GM19455 (cell line): ENCODE measurements at regions not wholly inside any gene's neighbourhood (a gene's known extent, or its start where the extent isn't known, plus 50 kb on each side); places are given as distances from the start of the nearest gene placed in this dataset.
"Not testable (repeated sequence)": the region's sequence is repeated elsewhere in the genome, so short reads cannot be mapped to it uniquely, and the experiment has no call there.

Source experiments
- ATAC-seq: cut with Tn5 transposase; IDR thresholded peaks from one replicate; pipeline ENCODE4 v1.9.1; 2021; ENCODE audit not compliant: unreplicated experiment

DNA sequence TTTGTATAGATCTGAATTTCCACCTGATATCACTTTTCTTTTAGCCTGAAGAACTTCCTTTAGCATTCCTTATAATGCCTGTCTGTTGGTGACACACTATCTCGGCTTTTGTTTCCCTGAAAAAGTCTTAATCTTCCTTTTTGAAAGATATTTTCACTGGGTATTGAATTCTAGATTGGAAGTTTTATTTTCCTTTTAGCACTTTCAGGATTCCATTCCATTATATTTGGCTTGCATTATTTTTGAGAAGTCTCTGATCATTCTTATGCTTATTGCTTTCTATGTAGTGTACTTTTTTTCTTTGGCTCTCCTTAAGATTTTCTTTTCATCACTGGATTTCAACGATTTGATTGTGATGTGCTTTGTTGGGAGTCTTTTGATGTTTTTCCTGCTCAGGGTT, 510.7 kb downstream of the RWDD3 start:
- no peak for ATAC-seq

DNA sequence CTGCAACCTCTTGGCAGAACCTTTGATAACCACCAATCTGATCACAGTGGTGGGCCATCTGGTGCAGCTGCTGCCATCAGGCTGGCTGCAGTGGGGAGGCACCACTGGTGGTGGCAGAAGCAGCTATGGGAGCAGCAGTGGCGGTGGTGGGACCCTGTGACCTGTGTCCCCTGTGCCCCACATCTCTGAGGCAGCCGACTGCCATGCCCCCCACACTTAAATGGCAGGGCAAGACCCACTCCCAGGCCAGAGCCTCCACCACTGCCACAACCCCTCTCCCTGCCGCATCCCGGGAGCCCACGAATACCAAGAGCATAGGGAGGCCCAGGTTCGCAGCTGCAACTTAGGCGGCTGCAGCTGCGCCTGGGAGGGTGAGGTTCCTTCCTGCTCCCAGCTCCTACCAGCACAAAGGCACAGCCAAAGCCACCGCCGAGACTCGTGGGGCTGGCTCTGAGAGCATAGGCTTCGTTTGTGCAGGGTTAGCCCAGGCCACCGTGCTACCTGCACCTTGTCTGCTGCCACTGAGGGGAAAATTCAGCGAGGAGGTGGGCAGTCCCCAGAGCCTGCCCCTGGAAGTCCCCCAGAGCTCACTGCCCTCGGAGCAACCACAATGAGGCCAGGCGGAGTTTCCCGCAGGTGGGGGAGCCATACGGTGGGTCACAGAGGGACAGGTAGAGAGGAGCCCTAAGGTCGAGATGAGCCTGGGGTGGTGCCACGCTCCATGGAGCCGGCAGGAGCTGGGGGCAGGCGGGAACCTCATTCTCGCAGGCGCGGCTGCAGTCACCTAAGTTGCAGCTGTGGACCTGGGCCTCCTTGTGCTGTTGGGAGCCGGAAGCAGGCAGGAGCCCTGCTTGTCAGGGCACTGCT, 518.7 kb downstream of the RWDD3 start:
- ATAC-seq = no peak

DNA sequence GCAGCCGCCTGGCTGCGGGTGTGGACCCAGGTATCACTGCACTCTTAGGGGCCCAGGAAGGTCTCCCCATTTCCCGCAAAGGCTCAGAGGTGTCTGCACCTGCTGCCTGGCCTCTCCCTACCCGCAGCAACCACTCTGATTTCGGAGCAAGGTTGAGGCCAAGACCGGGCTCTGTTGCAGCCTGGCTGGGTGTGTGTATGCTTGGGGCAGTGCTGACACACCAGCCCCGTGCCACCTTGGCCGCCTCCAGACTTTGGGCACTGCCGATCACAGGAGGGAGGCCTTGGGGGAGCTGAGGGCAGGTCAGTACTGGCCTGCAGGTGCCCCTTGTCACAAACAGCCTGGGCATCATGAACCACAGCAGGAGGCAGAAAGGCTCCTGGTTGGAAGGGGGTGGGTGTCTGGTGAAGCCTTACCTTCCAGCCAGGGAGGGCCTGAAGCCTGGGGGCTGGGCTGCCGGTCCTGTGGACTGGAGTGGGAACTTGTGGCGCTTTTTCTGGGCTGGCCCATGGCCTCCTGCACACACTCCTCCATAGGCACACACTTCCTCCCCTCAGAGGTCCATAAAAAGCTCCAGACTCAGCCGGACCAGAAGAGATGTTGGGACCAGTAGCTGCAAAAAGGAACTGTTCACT, 519.5 kb downstream of the RWDD3 start:
- ATAC-seq = no peak

DNA sequence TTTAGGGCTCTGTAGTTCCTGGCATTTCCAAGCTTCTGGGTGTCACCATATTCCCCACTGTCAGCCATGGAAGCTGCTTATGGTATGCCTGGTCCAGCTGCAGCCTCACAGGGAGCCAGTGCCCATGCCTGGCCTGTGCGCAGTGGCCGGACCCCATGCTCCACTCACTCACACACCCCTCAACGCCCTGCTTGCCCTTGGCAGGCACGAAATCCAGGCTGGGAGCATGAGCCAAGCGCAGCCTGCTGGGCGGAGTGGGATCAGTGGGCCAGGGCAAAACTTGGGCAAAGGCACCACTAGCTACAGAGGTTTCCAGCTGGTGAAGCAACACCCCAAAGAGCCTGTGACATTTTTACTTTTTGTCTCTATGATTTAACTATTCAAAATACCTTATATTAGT, 520.4 kb downstream of the RWDD3 start:
- no peak for ATAC-seq

DNA sequence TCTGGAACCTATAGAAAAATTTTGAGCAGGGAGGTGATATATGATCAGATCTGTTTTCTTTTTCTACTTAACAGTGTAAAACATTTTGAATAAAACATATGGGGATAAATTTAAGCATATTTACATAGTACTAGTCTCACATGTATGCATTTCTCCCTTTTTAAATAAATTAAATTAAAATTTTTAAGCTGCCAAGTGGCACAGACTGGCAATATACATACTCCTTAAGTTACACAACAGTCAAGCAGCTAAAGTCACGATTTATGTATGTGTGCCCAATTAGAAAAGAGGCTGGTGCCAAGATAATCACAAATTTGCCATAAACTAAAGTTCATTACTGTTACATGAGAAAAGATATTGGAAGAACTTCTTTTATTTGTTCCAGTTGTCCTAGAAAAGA, 532.0 kb downstream of the RWDD3 start:
- ATAC-seq = no peak

DNA sequence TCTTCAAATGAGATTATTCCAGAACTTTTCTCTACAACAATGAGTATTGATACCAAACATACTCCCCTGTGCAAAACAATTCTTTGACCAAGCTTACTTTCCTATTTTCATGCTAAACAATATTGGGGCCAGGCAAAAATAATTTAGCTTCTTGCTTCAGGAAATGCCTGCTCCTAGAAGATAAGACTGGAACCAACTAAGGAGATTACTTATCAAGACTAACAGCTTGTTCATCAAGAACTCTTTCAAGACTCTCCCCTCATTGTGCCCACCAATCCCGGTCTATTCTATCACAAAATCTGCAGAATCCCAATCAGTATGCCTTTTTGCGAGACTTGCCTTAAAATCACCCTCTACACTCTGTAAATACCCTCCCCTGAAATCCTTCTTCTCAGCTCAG, 536.6 kb downstream of the RWDD3 start:
- no peak for ATAC-seq

DNA sequence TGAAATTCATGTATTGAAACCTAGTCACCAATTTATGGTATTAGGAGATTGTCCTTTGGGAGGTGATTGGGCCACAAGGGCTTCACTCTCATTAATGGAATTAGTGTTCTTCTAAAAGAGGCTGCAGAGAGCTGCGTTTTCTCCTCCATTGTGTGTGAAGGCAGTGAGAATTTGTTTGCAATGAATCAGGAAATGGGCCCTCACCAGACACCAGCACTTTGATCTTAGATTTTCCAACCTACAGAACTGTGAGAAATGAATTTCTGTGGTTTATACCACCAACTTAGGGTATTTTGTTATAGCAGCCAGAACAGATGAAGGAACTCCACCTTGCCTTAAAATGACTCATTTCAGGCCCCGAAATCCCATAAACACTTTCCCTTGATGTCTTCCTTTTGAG, 544.2 kb downstream of the RWDD3 start:
- ATAC-seq = no peak

DNA sequence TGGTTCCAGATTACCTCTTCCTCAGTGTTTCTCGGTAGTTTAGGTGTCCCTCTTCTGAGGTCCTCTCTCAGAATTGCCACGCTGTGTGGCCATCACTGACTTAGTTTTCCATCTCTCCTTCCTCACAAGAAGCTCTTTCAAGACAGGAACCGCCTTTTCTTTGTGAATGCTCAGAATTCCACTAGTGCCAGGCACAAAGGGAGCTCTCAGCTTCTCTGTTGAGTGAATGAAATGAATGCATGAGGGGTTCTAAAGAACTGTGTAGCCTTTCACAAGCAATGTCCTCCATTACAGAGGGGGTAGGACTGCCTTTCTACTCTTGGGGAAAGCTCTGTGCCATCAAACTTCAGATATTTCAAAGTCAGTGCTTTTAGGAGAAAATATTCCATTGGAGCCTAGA, 546.8 kb downstream of the RWDD3 start:
- ATAC-seq = no peak

DNA sequence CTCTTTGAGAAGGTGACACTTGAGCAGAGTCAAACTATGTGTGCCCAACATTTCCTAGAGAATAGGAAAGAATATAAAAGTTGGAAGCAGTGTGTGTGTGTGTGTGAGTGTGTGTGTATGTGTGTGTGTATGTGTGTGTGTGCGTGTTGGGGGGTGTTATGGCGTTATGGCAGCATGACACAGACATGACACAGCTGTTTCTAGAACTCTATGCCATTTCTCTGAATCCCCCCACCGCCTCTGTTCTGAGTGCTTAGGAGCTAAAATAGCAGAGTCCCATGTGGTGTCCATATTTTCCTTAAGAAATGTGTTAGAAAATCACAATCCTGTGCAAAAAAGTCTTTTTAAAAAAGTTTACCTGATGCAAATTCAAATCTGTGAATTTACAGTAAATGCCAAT, 556.1 kb downstream of the RWDD3 start:
- ATAC-seq = no peak

DNA sequence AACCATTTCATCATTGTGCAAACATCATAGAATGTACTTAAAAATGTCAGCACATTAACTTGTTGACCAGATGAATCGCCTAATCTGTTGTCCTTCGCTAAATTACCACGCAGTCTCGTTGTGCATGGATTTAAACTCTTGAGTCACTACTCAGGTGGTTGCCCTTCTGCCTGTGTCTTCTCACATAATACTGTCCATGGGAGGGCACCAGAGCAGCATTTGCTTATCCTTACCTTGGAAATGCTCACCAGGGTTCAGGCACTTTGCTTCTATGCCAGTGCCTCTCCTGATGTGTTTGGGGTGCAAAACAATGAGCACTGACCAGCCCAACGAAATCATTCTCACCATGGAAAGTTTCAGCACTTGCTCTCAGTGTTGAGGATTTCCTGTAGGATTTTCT, 559.9 kb downstream of the RWDD3 start:
- no peak for ATAC-seq

DNA sequence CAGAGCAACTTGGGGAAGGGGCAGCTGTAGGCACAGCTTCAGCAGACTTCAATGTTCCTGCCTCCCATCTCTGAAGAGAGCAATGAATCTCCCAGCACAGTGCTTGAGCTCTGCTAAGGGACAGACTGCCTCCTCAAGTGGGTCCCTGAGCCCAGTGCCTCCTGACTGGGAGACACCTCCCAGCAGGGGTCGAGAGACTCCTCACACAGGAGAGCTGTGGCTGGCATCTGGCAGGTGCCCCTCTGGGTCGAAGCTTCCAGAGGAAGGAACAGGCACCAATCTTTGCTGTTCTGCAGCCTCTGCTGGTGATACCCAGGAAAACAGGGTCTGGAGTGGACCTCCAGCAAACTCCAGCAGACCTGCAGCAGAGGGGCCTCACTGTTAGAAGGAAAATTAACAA, 563.8 kb downstream of the RWDD3 start:
- ATAC-seq = not testable (repeated sequence)

DNA sequence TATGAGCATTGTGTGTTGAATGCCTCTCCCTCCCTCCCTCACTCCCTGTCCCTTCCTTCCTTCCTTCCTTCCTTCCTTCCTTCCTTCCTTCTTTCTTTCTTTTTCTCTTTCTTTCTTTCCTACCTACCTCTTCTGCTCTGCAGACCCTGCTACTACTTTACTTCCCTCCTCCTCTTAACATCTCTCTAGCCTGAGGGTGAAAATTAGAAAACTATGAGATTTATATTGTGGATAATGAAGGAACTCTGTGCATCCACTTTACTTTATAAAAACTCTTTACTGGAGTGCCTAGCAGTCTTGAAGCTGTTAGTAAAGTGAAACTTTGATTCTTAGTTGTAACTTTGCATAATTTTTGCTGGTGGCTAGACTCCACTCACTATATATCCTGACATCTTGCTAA, 572.2 kb downstream of the RWDD3 start:
- no peak for ATAC-seq

DNA sequence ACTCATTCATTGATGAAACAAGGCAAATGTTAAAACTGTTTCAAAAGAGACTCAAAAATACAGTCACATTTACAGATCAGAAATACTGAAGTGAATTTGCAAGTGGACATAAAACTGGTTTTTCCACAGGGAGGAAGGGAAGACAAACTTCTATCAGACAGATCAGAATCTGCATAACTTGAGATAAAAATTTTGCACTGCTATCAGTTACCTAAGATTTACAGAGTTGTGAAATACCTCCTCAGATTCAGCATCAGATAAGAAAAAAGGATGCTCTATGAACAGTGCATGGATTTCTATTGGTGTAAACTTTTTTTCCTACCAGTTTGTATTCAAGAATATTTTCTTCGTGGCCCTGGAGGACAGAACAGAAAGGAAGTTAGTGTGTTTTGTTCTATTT, 575.4 kb downstream of the RWDD3 start:
- ATAC-seq = no peak

DNA sequence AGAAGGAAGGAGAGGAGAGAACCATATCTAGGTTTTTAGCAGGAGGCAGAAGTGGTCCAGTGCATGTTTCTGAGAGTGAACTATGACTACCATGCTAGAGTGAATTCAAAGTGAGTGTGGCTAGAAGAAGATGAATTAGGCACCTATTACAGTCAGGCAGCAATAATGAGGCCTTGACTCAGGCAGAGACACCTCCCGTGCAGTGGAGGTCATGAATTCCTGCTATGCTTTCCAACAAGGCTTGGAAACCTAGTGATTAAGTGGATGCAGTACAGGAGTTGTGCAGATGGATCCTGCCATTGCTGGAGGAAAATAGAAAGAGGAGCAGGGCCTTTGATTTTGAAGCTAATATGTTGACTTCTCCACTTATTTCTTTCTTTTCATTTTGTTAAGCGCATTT, 581.5 kb downstream of the RWDD3 start:
- no peak for ATAC-seq

DNA sequence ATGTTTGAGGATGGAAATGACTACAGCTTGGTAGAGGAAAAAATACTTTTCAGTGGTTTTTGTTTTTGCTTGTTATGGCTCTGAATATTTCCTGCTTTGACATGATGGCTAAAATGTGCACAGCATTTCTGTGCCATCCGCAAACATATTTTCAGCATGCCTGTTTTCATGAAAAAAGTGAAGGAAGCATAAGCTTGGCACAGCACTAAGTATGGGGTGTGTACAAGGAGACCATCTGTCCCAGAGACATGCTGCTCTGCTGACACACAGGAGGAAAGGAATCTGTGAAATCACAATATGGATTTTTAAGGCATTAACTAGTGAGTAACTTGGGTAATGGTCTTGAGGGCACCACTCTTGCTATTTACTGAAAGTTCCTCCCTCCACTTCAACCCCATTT, 595.5 kb downstream of the RWDD3 start:
- no peak for ATAC-seq

DNA sequence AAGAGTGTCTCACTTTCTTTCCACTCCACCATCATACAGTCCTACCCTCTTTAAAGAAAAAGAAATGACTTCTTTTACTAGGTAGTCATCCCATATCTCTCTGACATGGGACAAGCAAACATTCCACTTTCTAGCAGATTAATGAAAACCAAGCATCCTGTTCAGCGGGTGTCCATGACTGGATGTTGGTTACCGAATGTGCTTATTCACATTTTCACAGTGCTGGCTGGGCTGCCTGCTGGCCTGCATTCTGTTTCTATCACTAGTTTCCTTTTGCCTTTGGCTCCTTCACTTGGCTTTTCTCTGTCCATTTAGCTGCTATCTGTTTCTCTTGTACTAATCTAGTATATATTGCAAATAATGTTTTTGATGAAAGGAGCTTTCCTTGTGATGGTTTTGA, 598.4 kb downstream of the RWDD3 start:
- no peak for ATAC-seq

DNA sequence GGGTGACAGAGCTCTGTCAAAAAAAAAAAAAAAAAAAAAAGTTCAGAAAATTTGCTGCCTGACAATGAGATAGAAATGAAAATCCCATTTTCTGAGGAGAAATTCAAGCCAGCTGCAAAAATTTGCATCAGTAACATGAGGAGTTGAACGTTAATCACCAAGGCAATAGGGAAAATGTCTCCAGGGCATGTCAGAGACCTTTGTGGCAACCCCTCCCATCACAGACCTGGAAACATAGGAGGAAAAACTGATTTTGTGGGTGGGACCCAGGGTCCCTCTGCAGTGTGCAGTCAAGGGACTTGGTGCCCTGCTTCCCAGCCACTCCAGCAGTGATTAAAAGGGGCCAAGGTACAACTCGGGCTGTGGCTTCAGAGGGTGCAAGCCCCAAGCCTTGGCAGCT, 615.4 kb downstream of the RWDD3 start:
- no peak for ATAC-seq

DNA sequence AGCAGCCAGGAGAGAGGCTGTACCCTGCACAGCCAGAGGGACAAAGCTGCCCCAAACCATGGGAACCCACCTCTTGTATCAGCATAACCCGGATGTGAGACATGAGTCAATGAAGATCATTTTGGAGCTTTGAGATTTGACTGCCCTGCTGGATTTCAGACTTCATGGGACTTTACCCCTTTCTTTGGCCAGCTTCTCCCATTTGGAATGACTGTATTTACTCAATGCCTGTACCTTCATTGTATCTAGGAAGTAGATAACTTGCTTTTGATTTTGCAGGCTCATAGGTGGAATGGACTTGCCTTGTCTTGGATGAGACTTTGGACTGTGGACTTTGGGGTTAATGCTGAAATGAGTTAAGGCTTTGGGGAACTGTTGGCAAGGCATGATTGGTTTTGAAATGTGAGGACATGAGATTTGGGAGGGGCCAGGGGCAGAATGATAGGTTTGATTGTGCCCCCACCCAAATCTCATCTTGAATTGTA, 616.2 kb downstream of the RWDD3 start:
- no peak for ATAC-seq

DNA sequence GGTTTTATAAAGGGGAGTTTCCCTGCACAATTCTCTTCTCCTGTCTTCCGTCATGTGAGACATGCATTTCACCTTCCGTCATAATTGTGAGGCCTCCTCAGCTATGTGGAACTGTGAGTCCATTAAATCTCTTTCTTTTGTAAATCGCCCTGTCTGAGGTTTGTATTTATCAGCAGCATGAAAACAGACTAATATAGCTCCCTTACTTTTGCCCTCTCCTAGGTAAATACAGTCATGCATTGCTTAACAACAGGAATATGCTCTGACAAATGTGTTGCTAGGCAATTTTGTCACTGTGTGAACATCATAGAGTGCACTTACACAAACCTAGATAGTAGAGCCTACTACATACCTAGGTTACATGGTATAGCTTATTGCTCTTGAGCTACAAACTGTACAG, 616.8 kb downstream of the RWDD3 start:
- ATAC-seq = no peak

DNA sequence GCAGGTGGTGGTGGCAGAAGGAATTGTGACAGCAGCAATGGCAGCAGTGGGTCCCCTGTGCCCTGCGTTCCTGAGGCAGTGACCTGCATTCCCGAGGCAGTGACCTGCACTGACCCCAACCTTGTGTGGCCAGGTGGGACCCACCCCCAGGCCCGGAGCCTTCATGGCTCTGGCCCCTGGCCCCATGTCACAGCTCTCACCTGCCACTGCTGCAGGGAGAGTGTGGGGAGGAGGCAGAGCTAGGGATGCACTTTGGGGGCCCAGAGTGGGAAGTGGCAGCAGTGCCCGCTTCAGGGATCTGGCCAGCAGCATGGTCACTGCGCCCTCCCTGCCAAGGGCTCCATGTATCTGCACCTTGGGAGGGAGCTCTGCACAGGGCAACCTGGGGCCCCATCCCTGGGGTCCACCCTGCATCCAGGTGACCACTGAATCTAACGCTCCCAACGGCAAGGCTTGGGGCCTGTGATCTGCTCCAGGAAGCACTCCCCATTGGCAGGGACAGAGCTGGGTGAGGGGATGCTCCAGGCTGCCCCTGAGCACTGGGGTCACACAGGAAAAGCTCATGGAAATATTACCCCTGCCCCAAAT, 618.6 kb downstream of the RWDD3 start:
- no peak for ATAC-seq

DNA sequence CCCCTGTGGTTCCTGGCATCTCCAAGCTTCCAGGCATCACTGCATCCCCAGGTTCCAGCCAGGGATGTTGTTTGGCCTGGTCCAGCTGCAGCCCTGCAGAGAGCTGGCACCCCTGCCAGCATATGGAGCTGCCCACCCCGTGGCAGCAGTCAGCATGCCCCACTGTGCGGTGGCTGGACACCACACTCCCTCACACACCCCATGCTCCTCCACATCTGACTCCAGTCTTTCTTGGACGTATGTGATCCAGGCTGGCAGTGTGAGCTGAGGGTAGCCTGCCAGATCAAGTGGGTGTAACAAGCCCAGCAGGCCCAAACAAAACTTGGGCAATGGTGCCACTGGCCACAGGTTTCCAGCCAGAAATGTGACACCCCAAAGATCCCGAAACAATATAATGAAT, 620.4 kb downstream of the RWDD3 start:
- ATAC-seq = no peak

DNA sequence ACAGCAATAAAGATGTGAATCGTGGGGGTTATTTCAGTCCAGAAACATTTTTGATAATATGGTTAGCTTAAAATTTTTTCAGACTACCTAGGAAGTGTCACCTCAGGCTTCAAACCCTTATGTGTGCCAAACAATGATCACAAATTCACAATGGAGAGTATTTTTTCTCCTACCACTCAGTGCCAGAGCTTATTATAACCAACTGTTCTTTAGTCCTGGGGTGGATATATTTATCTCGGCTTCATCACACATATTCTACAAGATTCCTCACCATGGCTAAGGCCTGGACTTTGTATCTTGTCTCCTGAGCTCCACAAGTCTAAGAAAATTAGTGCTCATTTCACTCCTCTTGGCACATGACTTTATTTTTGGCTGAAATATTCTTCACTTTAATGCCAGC, 629.1 kb downstream of the RWDD3 start:
- ATAC-seq = no peak
